ENCODE measurements at regions not wholly inside any gene's neighbourhood (a gene's known extent, or its start where the extent isn't known, plus 50 kb on each side); places are given as distances from the start of the nearest gene placed in this dataset.

DNA sequence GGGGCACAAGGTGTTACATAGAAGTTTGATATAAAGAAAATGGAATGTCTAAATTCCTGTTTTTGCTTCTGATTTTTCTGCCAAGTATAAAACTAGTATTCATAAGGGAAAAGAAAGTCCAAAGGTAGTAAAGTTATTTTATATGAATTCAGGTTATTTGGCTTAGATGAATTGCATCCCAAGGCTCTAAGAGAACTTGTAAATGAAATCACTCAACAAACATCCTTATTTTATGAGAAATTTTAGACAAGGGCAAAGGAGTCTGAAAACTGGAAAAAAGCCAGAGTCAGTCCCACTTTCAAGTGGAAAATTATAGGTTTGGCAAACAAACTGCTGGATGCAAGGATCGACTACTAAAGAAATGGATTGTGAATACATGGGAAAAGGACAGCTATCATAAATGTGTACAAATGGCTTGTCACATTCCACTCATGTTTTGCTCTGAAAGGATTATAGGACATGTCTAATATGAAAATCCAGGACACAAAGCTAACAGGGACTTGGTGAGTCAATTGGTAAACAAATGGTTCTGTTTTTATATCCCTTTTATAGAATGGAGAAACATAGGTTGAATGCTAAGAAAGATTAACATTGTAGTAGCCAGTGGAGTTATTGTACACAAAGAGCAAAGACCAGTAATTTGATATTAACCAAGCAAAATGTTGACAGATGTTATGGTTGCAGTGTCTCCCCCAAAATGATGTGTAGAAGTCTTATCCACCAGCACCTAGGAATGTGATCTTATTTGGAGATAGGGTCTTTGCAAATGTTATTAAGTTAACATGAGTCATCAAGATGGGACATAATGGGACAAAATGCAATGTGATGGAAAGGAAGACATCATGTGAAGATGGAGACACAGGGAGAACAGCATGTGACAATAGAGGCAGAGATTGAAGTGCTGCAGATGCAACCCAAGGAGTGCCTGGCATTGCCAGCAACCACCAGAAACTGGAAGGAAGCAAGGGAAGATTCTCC is 495.7 kb downstream of the TLE1 start:
- TF ChIP-seq POLR2A (IDR thresholded peaks at IDR 0.05): no peak
- TF ChIP-seq, protein P1, sequence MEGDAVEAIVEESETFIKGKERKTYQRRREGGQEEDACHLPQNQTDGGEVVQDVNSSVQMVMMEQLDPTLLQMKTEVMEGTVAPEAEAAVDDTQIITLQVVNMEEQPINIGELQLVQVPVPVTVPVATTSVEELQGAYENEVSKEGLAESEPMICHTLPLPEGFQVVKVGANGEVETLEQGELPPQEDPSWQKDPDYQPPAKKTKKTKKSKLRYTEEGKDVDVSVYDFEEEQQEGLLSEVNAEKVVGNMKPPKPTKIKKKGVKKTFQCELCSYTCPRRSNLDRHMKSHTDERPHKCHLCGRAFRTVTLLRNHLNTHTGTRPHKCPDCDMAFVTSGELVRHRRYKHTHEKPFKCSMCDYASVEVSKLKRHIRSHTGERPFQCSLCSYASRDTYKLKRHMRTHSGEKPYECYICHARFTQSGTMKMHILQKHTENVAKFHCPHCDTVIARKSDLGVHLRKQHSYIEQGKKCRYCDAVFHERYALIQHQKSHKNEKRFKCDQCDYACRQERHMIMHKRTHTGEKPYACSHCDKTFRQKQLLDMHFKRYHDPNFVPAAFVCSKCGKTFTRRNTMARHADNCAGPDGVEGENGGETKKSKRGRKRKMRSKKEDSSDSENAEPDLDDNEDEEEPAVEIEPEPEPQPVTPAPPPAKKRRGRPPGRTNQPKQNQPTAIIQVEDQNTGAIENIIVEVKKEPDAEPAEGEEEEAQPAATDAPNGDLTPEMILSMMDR (IDR thresholded peaks at IDR 0.05): no peak

Data from adrenal gland (tissue), 5 donors.